Calu3 (cell line): ENCODE measurements at regions not wholly inside any gene's neighbourhood (a gene's known extent, or its start where the extent isn't known, plus 50 kb on each side); places are given as distances from the start of the nearest gene placed in this dataset.
A peak's percentile ranks its signal among the peaks of the same experiment; 100 is the strongest.

Source experiments
- BruUV-seq: library from RNA; stranded (reverse); fragments of 400-500 nt; replicated peaks from 2 replicates; lab custom pipeline; 2021; lab: Mats Ljungman, UMichigan
- CTCF ChIA-PET: fragments of 300-600 bp; sonication (Branson Sonifier 250); formaldehyde crosslinking; loops from one replicate; lab custom pipeline; 2022; ENCODE audit warnings: antibody characterized with exemption; lab: Charles Lee
- DNase-seq: peaks from one replicate; pipeline ENCODE4 v3.0.0; 2022
- H3K27ac Mint-ChIP-seq: one replicate; pipeline ENCODE4 v1.8.0; 2022; ENCODE audit warnings: mixed read lengths; ENCODE audit not compliant: unreplicated experiment
- H3K27me3 Mint-ChIP-seq: one replicate; pipeline ENCODE4 v1.8.0; 2022; ENCODE audit warnings: mixed read lengths; ENCODE audit not compliant: unreplicated experiment
- H3K36me3 Mint-ChIP-seq: one replicate; pipeline ENCODE4 v1.8.0; 2022; ENCODE audit warnings: mild to moderate bottlenecking, moderate library complexity, mixed read lengths; ENCODE audit not compliant: insufficient read depth, unreplicated experiment
- H3K4me1 Mint-ChIP-seq: one replicate; pipeline ENCODE4 v1.8.0; 2022; ENCODE audit warnings: mild to moderate bottlenecking, low read depth, mixed read lengths; ENCODE audit not compliant: unreplicated experiment
- H3K4me3 Mint-ChIP-seq: one replicate; pipeline ENCODE4 v1.8.0; 2022; ENCODE audit warnings: mild to moderate bottlenecking, low read depth, moderate library complexity, mixed read lengths; ENCODE audit not compliant: unreplicated experiment
- H3K9me3 Mint-ChIP-seq: one replicate; pipeline ENCODE4 v1.8.0; 2022; ENCODE audit warnings: low read depth, mixed read lengths; ENCODE audit not compliant: unreplicated experiment
- intact Hi-C: fragments of 100-400 bp; cut with micrococcal nuclease; formaldehyde crosslinking; loops from one replicate; pipeline ENCODE4 v1.10.0; 2022; ENCODE audit not compliant: unreplicated experiment
- TF ChIP-seq, protein P1 (sequence below): fragments of 200-600 bp; IDR thresholded peaks from one replicate; pipeline ENCODE4 v1.8.0; 2022; ENCODE audit warnings: antibody characterized with exemption; ENCODE audit not compliant: unreplicated experiment

DNA sequence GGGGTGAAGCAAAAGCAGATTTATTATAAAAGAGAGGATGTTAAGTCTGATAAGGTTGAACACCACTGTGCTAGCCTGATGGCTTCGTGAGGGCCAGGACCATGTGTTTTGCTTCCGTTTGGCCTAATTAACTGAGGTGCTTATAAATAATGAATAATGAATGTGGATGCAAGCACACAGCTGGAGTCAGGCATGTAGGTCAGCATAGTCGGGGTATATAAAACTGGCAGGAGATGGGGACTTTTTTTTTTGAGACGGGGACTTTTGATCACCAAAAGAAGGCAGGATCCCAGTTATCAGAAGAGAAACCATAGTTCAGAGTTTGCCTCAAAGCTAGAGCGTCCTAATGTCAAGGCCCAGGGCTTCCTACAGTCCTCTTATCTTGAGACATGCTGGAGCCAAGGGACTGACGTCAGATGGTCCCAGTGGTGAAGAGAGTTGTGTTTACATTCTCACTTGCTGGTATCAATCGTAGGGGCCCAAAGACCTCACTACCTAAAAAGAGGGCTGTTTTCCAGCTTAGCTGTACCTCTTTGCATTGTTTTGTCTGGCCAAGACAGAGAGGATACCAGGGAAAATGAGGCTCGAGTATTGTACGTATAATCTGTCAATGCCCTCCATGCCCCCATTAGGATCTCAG lies 50.4 kb downstream of the RTL9 start:
- no peak overlapping the region for H3K4me3 Mint-ChIP-seq
- no peaks in the 10 kb centered on the region for H3K36me3 Mint-ChIP-seq
- peaks cover 11% of the 10 kb centered on the region for H3K4me1 Mint-ChIP-seq
- CTCF ChIA-PET = interaction anchor here (1.2 kb wide), 1 partner anchor 263 kb away, joined by 4 read pairs; no protein-coding TSS in a partner anchor
- H3K27ac Mint-ChIP-seq = no peak overlapping the region
- BruUV-seq = no TSS peak
- TF ChIP-seq, protein P1, sequence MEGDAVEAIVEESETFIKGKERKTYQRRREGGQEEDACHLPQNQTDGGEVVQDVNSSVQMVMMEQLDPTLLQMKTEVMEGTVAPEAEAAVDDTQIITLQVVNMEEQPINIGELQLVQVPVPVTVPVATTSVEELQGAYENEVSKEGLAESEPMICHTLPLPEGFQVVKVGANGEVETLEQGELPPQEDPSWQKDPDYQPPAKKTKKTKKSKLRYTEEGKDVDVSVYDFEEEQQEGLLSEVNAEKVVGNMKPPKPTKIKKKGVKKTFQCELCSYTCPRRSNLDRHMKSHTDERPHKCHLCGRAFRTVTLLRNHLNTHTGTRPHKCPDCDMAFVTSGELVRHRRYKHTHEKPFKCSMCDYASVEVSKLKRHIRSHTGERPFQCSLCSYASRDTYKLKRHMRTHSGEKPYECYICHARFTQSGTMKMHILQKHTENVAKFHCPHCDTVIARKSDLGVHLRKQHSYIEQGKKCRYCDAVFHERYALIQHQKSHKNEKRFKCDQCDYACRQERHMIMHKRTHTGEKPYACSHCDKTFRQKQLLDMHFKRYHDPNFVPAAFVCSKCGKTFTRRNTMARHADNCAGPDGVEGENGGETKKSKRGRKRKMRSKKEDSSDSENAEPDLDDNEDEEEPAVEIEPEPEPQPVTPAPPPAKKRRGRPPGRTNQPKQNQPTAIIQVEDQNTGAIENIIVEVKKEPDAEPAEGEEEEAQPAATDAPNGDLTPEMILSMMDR = no peak
- intact Hi-C loops = loop anchor here (1.0 kb wide), 2 partner anchors 249 to 253 kb away; no protein-coding TSS in a partner anchor
- no peaks in the 10 kb centered on the region for H3K9me3 Mint-ChIP-seq
- DNase-seq = no peak
- no peaks in the 10 kb centered on the region for H3K27me3 Mint-ChIP-seq

DNA sequence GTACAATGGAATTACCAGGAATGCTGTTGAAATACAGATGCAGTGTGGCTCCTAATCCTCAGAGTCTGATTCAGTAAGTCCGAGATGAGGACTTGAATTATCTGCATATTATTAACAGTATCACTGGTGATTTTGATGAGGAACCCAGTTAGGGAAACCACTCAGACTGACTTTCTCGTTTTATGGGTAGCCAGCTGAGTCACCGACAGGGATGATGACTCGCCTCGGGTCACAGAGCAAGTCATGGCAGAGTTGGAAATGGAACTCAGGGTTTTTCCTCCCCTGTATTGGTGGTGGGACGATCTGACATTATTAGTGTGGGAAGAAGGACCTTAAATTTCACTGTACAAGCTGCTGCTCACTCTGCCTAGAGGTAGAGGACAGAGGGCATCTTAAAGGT lies 51.3 kb downstream of the RTL9 start:
- no TSS peak for BruUV-seq
- CTCF ChIA-PET = interaction anchor here (1.2 to 1.5 kb wide), 2 partner anchors 250 to 263 kb away, joined by 4 to 7 read pairs; no protein-coding TSS in a partner anchor
- DNase-seq = no peak
- intact Hi-C loops = loop anchor here (5.0 kb wide), 1 partner anchor 498 kb away; no protein-coding TSS in a partner anchor
- no peaks in the 10 kb centered on the region for H3K9me3 Mint-ChIP-seq
- TF ChIP-seq, protein P1 = no peak
- peaks cover 11% of the 10 kb centered on the region for H3K4me1 Mint-ChIP-seq
- no peak overlapping the region for H3K27ac Mint-ChIP-seq
- no peak overlapping the region for H3K4me3 Mint-ChIP-seq
- no peaks in the 10 kb centered on the region for H3K27me3 Mint-ChIP-seq
- no peaks in the 10 kb centered on the region for H3K36me3 Mint-ChIP-seq

DNA sequence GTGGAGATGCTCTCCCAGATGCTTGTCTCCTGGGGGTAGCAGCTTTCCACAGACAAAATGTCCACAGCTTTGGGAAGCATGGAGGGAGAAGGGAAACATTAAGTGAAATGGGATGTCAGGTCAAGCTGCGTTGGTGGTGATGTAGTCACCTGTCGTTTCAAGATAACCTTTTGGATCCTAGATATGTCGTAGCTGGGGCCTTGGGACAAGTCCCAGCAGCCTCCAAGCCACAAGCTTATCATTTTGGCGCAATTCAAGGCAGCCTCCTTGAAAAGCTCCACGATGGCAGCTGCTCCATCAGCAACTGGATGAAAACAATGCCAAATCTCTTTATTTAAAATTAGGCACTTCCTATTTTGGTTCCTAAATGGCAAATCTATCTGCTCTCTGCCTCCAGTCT lies 52.0 kb downstream of the RTL9 start:
- Mint-ChIP-seq H3K4me3 (no peak overlapping the region), H3K4me1 (peaks cover 11% of the 10 kb centered on the region), H3K27ac (no peak overlapping the region), H3K9me3 (no peaks in the 10 kb centered on the region), H3K36me3 (no peaks in the 10 kb centered on the region), H3K27me3 (no peaks in the 10 kb centered on the region)
- BruUV-seq = no TSS peak
- CTCF ChIA-PET = interaction anchor here (1.2 to 1.5 kb wide), 2 partner anchors 250 to 264 kb away, joined by 4 to 7 read pairs; no protein-coding TSS in a partner anchor
- intact Hi-C loops = loop anchor here (5.0 kb wide), 1 partner anchor 498 kb away; no protein-coding TSS in a partner anchor
- TF ChIP-seq, protein P1 = no peak
- no peak for DNase-seq

DNA sequence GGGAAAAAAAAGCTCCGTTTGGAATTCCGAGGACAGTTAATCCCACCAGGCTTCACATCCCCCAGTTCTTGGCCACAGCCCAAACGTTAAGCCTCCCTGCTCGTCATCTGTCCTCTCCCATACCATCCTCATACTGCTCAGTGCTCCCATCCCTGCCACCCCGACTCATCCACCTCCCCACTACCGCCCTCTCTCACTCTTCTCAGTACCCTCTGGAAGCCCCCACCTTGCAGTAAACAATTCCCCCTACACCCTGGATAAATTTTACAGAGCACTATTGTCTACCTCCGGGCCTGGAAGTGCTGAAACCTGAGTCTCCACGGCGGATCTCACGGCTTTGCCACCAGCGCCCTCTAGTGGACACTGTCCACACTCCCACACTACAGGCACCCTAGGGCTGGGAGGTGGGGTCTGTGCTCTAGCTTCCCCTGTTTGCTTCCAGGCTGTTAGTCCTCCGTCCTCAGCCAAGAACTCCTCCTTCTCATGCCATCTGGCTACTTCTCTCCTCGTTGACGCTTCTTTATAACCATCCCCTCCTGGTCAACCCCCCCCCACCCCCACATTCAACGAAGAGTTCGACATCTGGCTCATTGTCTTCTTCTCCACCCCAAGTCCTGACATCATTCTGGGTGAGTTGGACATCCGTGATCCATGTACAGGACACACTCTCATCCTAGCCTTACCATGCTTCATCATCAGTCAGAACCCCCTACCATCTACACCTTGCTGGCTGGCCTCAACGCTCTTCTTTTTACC lies 54.5 kb downstream of the RTL9 start:
- TF ChIP-seq, protein P1 = peak; percentile 83
- no peaks in the 10 kb centered on the region for H3K36me3 Mint-ChIP-seq
- CTCF ChIA-PET = interaction anchor here (0.7 to 1.9 kb wide), 6 partner anchors 252 to 434 kb away, joined by 3 to 6 read pairs (median 4); partner anchors contain the start of gene TMEM164
- H3K27me3 Mint-ChIP-seq = no peaks in the 10 kb centered on the region
- DNase-seq = peak; percentile 73
- no peak overlapping the region for H3K4me3 Mint-ChIP-seq
- no TSS peak for BruUV-seq
- no peaks in the 10 kb centered on the region for H3K9me3 Mint-ChIP-seq
- H3K4me1 Mint-ChIP-seq = peaks cover 19% of the 10 kb centered on the region
- intact Hi-C loops = loop anchor here (5.0 kb wide), 1 partner anchor 501 kb away; no protein-coding TSS in a partner anchor
- H3K27ac Mint-ChIP-seq = no peak overlapping the region
